Dendritic cell treated with granulocyte-macrophage colony-stimulating factor and Interleukin-4, amounts not matched to agents 40 ng/mL and 50 ng/mL, for 4 days (primary cell): ENCODE measurements at regions not wholly inside any gene's neighbourhood (a gene's known extent, or its start where the extent isn't known, plus 50 kb on each side); places are given as distances from the start of the nearest gene placed in this dataset.

Source experiments
- H3K27ac Mint-ChIP-seq: one replicate; pipeline ENCODE4 v1.8.0; 2022; ENCODE audit warnings: mild to moderate bottlenecking, mixed read lengths
- H3K27me3 Mint-ChIP-seq: one replicate; pipeline ENCODE4 v1.8.0; 2022; ENCODE audit warnings: mild to moderate bottlenecking, mixed read lengths
- H3K36me3 Mint-ChIP-seq: one replicate; pipeline ENCODE4 v1.8.0; 2022; ENCODE audit warnings: low read depth, mixed read lengths
- H3K4me1 Mint-ChIP-seq: one replicate; pipeline ENCODE4 v1.8.0; 2022; ENCODE audit warnings: low read depth, mixed read lengths
- H3K4me3 Mint-ChIP-seq: one replicate; pipeline ENCODE4 v1.8.0; 2022; ENCODE audit warnings: mild to moderate bottlenecking, moderate library complexity, mixed read lengths
- H3K9me3 Mint-ChIP-seq: one replicate; pipeline ENCODE4 v1.8.0; 2022; ENCODE audit warnings: mixed read lengths
- intact Hi-C: fragments of 100-400 bp; cut with micrococcal nuclease; formaldehyde crosslinking; loops from one replicate; pipeline ENCODE4 v1.15.0; 2022

DNA sequence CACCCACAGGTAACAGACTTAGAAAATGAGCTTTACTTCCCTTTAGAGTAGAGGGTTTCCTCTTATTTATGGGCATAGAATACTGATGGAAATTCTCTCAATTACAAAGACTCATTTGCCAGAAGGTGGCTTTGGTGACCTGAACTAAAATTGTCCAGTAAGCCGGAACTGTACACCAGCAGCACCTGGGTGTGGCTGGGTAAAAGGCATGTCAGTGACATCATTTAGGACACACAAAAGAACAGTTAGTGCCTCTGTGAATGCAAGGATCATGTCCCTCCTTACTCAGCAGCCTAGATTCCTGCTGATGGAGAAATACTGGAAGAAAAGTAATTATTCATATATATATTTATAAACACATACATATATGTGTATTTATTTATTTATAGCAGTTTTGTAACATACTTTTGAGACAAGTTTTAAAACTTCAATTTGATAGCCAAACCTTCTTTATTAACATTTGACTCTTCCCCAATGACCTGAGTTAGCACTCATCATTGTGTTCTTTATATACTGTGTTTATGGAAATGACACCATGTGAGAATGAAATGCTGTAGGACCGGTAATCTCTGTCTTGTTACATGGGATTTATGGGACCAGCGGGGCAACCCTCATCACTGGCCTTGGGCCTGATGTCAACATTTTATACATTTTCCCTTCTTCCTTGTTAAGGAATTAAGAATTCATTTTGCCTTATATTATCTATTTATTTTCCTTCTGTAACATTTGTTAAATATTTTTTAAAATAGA is 274.4 kb downstream of the BRINP2 start:
- H3K4me3 Mint-ChIP-seq, result no peak overlapping the region
- intact Hi-C loops, result no loop called here
- no peaks in the 10 kb centered on the region for H3K36me3 Mint-ChIP-seq
- H3K27me3 Mint-ChIP-seq, result no peaks in the 10 kb centered on the region
- no peaks in the 10 kb centered on the region for H3K9me3 Mint-ChIP-seq
- H3K27ac Mint-ChIP-seq, result no peak overlapping the region
- no peaks in the 10 kb centered on the region for H3K4me1 Mint-ChIP-seq

DNA sequence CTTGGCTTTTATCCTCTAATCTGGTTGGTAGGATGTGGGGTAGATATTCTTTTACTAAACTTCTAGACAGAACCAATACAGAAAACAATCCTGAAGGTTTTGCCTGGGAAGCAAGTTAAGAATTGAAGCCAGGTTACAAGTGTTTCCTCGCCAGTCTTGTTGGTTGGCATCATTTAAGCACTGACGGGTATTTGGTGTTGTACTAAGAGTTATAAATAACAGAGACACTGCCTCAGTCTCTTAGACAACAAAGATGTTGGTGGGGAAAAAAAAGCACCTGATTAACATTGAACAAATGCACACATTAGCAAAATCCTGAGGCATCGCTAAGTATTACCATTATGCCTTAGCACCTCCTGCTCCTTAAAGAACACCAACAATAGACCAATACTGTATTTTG is 272.2 kb downstream of the BRINP2 start:
- Mint-ChIP-seq H3K4me3 (no peak overlapping the region), H3K36me3 (no peaks in the 10 kb centered on the region), H3K9me3 (no peaks in the 10 kb centered on the region), H3K4me1 (no peaks in the 10 kb centered on the region), H3K27me3 (no peaks in the 10 kb centered on the region), H3K27ac (no peak overlapping the region)
- intact Hi-C loops, result no loop called here

DNA sequence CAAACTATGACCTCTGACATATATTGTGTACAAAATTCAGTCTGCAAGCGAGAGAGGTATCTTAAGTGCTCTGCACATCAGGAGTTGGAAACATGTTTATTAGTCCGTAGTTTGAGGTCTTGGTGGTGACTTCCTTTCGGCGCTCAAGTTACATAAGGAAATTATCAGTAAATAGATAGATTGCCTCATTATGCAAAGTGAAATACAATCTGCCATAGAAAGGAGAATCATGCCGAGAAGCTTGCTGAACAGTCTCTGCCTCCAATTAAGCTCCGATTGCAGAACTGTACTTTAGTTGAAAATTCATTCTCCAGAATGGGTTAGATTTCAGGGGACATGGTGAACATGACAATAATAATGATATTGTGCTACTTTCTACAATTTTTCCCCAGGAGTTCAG is 271.8 kb downstream of the BRINP2 start:
- H3K4me1 Mint-ChIP-seq, result no peaks in the 10 kb centered on the region
- H3K9me3 Mint-ChIP-seq, result no peaks in the 10 kb centered on the region
- intact Hi-C loops, result no loop called here
- no peaks in the 10 kb centered on the region for H3K36me3 Mint-ChIP-seq
- no peaks in the 10 kb centered on the region for H3K27me3 Mint-ChIP-seq
- no peak overlapping the region for H3K4me3 Mint-ChIP-seq
- no peak overlapping the region for H3K27ac Mint-ChIP-seq

DNA sequence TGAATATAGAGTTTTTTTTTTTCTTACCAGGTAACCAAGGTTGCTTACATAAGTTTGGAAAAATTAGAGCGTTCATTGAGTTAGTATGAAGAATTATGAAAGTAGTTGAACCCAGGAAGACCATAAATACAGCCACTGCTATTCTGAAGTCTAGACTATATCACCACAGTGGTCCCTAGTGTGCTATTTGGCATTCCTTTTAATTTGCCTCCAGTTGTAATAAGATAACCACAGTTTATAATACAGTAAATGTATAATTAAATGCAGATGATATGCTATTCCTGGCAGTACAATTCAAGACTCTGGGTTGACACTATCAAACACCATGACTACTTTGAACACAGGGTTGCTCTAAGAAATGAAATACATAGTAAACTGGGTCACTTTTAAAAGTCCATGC is 270.5 kb downstream of the BRINP2 start:
- no peaks in the 10 kb centered on the region for H3K9me3 Mint-ChIP-seq
- H3K4me3 Mint-ChIP-seq, result no peak overlapping the region
- no peaks in the 10 kb centered on the region for H3K36me3 Mint-ChIP-seq
- no peak overlapping the region for H3K27ac Mint-ChIP-seq
- no peaks in the 10 kb centered on the region for H3K4me1 Mint-ChIP-seq
- H3K27me3 Mint-ChIP-seq, result no peaks in the 10 kb centered on the region
- intact Hi-C loops, result no loop called here

DNA sequence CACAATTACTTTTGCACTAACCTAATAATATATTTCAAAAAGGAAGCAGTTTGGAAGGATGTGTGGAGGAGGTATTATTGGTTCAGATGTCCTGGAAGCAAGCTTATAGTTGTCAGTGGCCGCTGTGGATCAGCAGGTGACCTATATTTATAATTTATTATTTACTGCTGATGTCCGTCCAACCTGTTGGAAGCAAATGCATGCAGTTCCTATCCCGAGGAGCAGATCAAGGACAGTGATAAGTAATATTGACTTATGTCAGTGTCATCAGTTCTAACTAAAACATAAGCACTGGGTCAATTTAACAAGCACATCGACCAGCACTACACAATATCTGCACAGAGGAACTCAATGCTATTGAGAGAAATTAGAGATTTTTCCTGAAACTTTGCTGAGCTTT is 270.1 kb downstream of the BRINP2 start:
- no peak overlapping the region for H3K27ac Mint-ChIP-seq
- H3K27me3 Mint-ChIP-seq, result no peaks in the 10 kb centered on the region
- no peaks in the 10 kb centered on the region for H3K4me1 Mint-ChIP-seq
- no peak overlapping the region for H3K4me3 Mint-ChIP-seq
- H3K36me3 Mint-ChIP-seq, result no peaks in the 10 kb centered on the region
- intact Hi-C loops, result no loop called here
- no peaks in the 10 kb centered on the region for H3K9me3 Mint-ChIP-seq

DNA sequence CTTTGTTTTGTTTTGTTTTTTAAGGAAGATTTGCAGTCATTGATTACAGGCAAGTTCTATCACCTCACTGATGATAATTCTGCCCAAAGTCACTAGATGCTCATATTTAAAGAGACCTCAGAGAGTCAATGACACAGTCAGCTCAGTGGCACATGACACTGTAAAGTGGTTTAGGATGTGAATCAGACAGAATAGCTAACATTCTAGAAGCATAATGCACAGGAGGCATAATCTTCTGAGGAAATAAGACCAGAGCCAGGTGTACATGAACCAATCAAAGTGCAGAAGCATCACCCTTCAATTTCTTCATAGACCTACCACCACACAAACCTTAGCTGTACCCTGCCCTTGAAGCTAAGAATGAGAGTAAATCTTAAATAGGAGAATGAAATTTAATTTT is 268.5 kb downstream of the BRINP2 start:
- Mint-ChIP-seq H3K4me1 (no peaks in the 10 kb centered on the region), H3K27me3 (no peaks in the 10 kb centered on the region), H3K36me3 (no peaks in the 10 kb centered on the region), H3K9me3 (no peaks in the 10 kb centered on the region), H3K4me3 (no peak overlapping the region), H3K27ac (no peak overlapping the region)
- intact Hi-C loops, result no loop called here

DNA sequence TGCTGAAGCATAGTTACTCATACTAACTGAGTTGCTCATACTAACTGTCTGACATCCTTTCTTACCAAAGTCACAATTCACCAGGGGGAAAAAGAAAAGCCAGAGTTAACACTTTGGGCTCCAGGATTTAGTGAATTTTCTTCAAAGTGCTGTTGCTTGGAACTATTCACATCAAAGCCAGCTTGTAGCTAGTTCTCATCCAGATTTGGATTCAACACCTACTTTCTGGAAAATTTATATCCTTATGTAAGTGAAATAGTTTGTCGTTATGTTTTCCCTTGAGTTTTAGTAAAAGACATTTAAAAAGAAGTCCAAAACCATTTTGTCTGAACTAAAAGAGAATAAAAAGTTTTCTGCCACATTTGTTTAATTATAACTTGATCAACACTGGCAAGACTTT is 264.6 kb downstream of the BRINP2 start:
- H3K4me1 Mint-ChIP-seq, result no peaks in the 10 kb centered on the region
- no peaks in the 10 kb centered on the region for H3K27me3 Mint-ChIP-seq
- no peaks in the 10 kb centered on the region for H3K36me3 Mint-ChIP-seq
- no peak overlapping the region for H3K27ac Mint-ChIP-seq
- no peak overlapping the region for H3K4me3 Mint-ChIP-seq
- intact Hi-C loops, result no loop called here
- no peaks in the 10 kb centered on the region for H3K9me3 Mint-ChIP-seq

DNA sequence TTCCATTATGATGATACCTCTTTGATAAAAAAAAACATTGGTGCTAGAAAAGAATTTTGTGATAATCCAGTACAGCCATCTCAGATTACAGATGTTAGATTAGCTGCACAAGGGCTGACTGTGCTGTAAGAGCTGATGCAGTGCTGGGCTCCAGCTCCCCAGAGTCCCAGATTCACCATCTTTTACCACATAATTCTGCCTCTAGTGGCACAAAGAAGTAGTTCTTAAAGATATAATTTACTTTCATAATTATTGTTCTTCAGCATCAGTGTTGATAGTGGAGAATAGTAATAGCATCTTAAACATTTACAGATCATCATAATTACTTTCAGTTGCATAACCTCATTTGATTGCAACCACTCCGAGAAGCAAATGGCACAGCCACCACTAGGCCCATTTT is 262.1 kb downstream of the BRINP2 start:
- intact Hi-C loops, result no loop called here
- Mint-ChIP-seq H3K9me3 (no peaks in the 10 kb centered on the region), H3K36me3 (no peaks in the 10 kb centered on the region), H3K27ac (no peak overlapping the region), H3K4me3 (no peak overlapping the region), H3K4me1 (no peaks in the 10 kb centered on the region), H3K27me3 (no peaks in the 10 kb centered on the region)

DNA sequence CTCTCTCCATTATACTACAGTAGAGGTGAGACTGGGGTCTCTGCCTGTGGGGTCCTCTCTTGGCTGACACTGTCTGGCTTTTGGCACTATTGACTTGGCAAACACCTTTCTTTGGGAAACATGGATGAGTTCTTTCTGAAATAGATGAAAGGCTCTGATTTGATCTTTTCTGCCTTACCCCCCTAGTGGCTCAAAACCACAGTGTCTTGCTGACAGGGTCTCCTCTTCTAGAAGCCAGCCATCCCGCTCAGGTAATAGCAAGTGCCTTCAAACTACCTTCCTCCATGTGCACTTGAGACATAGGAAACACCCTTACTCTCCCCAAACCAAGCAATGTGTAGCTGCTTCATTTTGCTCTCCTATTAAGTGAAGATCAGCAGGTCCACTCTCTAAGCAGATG is 260.4 kb downstream of the BRINP2 start:
- intact Hi-C loops, result no loop called here
- Mint-ChIP-seq H3K27me3 (no peaks in the 10 kb centered on the region), H3K27ac (no peak overlapping the region), H3K4me1 (no peaks in the 10 kb centered on the region), H3K36me3 (no peaks in the 10 kb centered on the region), H3K9me3 (no peaks in the 10 kb centered on the region), H3K4me3 (no peak overlapping the region)

DNA sequence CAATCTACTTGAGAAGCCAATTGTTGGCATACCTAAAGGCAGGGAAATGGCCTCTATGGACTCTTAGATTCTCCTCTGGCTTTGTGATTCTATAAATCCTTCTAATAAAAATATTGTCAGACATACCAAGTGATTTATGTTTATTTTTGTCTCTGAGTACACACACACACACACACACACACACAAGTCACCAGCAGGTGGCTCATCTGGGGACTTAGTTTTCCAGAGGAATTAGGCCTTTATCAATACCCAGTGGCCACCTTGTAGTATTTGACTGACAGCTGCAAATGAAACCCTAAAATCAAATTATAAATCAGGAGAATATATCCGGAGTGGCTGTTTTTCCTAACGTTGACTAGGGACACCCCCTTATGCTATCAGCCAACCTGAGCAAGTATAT is 258.5 kb downstream of the BRINP2 start:
- Mint-ChIP-seq H3K4me1 (no peaks in the 10 kb centered on the region), H3K27ac (no peak overlapping the region), H3K9me3 (no peaks in the 10 kb centered on the region), H3K27me3 (no peaks in the 10 kb centered on the region), H3K36me3 (no peaks in the 10 kb centered on the region), H3K4me3 (no peak overlapping the region)
- intact Hi-C loops, result no loop called here

DNA sequence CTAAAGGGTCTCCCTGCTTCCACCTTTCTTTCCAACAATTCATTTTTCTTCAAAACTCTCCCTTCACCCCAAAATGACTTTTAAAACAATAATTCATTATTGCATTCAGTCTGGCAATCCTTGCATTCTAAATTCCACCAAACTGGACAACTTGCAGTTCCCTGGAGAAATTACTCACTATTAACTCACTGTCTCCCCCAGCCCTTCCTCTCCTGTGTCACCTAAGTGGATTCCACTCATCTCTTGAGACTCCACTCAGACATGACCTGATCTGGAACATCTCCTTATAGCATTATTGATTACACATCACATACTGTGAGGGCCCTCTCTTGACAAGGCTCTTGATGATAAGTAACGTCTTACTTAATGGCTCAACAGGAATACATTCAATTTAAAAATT is 257.1 kb downstream of the BRINP2 start:
- Mint-ChIP-seq H3K4me3 (no peak overlapping the region), H3K4me1 (no peaks in the 10 kb centered on the region), H3K9me3 (no peaks in the 10 kb centered on the region), H3K27me3 (no peaks in the 10 kb centered on the region), H3K27ac (no peak overlapping the region), H3K36me3 (no peaks in the 10 kb centered on the region)
- intact Hi-C loops, result no loop called here

DNA sequence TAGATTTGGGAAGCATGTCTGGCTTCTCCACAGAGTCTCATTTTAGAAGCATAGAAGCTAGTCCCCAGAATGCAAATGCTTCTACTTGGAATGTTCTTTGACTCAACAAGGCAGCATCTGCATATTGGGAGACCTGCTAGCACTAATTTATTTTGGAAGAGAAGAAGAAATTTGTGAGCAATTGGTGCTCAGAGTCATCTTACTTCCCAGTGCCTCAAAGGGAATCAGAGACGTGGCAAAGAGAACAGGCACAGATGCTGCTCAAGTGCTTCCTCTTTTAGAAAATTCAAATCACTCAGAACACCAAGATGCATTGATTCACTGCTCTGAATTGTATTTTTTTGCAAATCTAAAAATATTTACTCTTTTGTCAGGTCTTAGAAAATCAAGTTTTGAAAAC is 255.7 kb downstream of the BRINP2 start:
- intact Hi-C loops, result no loop called here
- Mint-ChIP-seq H3K36me3 (no peaks in the 10 kb centered on the region), H3K9me3 (no peaks in the 10 kb centered on the region), H3K27me3 (no peaks in the 10 kb centered on the region), H3K27ac (no peak overlapping the region), H3K4me1 (no peaks in the 10 kb centered on the region), H3K4me3 (no peak overlapping the region)

DNA sequence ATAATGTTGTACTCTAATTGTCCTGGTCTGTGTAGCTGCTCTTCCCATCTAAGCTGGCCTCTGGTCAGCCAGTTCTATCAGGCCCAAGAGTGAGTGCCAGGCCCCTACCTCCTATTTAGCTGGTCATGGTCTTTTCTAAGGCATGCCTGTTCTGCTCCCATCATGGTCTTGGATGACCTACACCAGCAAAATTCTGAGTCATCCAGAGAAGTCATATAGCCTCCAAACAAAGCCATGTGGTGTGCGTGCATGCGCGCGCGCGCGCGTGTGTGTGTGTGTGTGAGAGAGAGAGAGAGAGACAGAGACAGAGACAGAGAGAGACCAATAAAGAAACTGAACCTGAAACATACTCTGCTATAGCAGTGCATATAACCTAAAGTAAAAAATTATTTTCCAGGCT is 254.4 kb downstream of the BRINP2 start:
- Mint-ChIP-seq H3K27me3 (no peaks in the 10 kb centered on the region), H3K4me1 (no peaks in the 10 kb centered on the region), H3K4me3 (no peak overlapping the region), H3K27ac (no peak overlapping the region), H3K36me3 (no peaks in the 10 kb centered on the region), H3K9me3 (no peaks in the 10 kb centered on the region)
- intact Hi-C loops, result no loop called here

DNA sequence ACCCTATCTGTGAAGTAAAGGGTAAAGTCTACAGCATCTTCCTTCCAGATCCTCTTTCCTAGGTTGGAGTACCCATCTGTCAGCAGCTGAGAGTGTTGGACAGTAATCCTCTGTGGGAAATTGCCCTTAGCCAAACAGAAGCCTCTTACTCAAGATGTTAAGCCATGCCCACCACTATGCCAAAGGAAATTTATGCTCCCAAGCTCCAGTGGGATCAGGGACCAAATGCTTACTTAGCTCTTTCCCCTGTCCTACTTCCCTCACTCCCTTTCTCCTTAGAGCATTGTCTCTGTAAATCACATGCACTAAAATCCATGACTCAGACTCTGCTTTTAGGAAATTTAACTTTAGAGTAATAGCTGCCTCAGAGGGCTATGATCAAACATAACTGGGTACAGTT is 254.0 kb downstream of the BRINP2 start:
- H3K4me1 Mint-ChIP-seq, result no peaks in the 10 kb centered on the region

DNA sequence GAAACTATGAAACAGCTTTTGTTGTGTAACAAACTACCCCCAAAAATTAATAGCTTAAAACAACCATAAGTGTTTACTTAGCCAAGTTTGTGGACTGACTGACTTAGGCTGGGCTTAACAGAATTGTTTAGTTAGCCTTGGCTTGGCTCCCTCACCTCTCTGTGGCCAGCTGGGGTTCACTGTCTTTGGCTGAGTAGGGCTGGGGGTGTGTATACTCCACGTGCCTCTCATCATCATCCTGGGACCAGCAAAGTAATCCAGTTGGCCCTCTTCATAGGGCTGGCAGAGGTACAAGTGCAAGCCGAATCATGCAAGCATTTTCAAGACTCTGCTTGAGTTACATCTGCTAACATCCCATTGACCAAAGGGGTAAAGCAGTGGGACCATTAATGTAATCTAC is 252.3 kb downstream of the BRINP2 start:
- intact Hi-C loops, result no loop called here
- H3K27ac Mint-ChIP-seq, result no peak overlapping the region
- no peak overlapping the region for H3K4me3 Mint-ChIP-seq
- no peaks in the 10 kb centered on the region for H3K36me3 Mint-ChIP-seq
- no peaks in the 10 kb centered on the region for H3K4me1 Mint-ChIP-seq
- H3K27me3 Mint-ChIP-seq, result no peaks in the 10 kb centered on the region
- H3K9me3 Mint-ChIP-seq, result no peaks in the 10 kb centered on the region

More for the DNA sequence above, 254.0 kb downstream of the BRINP2 start:
- H3K27ac Mint-ChIP-seq, result no peak overlapping the region
- H3K4me3 Mint-ChIP-seq, result no peak overlapping the region
- intact Hi-C loops, result no loop called here
- H3K27me3 Mint-ChIP-seq, result no peaks in the 10 kb centered on the region
- H3K9me3 Mint-ChIP-seq, result no peaks in the 10 kb centered on the region
- H3K36me3 Mint-ChIP-seq, result no peaks in the 10 kb centered on the region
